GM10266 (cell line): ENCODE measurements at regions not wholly inside any gene's neighbourhood (a gene's known extent, or its start where the extent isn't known, plus 50 kb on each side); places are given as distances from the start of the nearest gene placed in this dataset.

Source experiments
- DNase-seq: peaks from one replicate; pipeline ENCODE4 v3.0.0; 2012; ENCODE audit errors: extremely low spot score
- CTCF ChIP-seq: IDR thresholded peaks from 2 replicates; pipeline ENCODE4 v1.5.1; 2012; ENCODE audit warnings: mild to moderate bottlenecking, low read depth; ENCODE audit not compliant: control insufficient read depth, insufficient read depth; ENCODE audit errors: missing control alignments

- no peak for TF ChIP-seq CTCF
- DNase-seq = no peak
Measured at GRCh38 chr5:57537811-57538210, 55.2 kb upstream of the ACTBL2 start.

- DNase-seq = no peak
- TF ChIP-seq CTCF = no peak
Measured at GRCh38 chr5:57532513-57533497, 50.2 kb upstream of the ACTBL2 start.
